HG02973 (cell line): ENCODE measurements at regions not wholly inside any gene's neighbourhood (a gene's known extent, or its start where the extent isn't known, plus 50 kb on each side); places are given as distances from the start of the nearest gene placed in this dataset.
"Not testable (repeated sequence)": the region's sequence is repeated elsewhere in the genome, so short reads cannot be mapped to it uniquely, and the experiment has no call there.

Experiments
- ATAC-seq: cut with Tn5 transposase; IDR thresholded peaks from one replicate; pipeline ENCODE4 v1.9.1; 2021; ENCODE audit warnings: moderate library complexity; ENCODE audit not compliant: unreplicated experiment

DNA sequence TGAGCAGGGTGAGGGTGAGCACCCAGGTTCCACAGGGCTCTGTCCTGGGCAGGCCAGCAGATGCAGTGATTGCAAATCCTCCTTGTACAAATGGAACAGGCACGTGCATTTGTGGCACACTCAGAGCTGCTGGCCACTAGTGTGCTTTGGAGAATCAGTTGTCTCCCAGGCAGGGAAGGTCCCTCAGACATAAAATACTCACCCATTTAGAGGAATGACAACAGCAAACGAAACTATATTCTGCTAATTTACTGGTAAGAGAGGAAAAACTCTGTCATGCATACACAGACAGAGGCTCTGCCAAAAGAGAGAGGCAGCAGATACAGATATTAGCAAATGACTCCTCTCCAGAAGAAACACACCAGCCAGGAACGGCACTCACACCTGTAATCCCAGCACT lies 116.5 kb upstream of the PLGLB2 start:
- ATAC-seq = not testable (repeated sequence)

DNA sequence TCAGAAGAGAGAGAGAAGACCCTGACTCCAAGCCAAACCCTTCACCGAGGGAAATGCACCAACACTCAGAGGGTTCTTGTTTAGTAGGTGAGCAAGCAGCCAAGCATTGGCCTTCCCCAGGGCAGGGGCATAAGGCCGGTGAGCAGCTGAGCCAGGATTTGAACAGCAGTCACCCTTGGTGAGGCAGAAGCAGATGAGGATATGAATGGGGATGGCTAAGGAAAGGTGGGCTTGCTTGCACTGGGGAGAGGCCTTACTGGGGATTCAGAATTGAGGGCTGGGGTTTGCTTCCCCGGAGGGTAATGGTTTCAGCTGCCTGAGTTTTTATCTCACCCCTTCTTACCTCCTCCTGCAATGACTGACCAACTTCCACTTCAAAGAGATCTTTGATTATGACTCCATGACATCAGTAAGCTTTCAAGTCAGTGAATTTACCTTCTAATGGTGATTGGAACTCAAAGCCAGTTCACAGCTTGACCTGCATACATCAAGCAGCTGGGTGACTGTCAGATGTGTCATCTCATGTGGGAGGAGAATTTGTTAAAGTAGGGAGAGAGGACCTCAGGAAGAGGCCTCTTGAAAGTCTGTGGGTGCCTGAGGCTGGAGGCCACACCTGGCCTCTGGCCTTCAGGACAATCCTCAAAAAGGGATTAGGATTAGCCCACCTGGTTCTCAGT lies 114.5 kb upstream of the PLGLB2 start:
- ATAC-seq = not testable (repeated sequence)

DNA sequence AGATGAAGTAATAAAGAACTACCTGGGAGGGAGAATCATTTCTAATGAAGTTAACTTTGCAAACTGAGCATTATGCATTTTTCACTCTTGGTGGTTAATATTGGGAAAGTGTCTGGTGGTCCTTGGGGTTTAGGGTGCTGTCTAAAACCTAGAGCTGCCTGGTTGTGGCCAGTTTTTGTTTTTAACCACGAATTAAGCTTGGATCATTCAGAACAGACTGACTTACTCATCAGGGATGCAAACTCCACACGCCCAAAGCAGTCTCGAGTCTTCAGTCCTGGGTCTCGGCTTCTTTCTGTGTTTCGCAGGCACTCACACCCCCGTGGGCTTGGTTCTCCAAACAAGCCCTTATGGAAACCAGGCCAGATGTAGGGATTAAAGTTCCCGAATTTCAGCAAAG lies 113.8 kb upstream of the PLGLB2 start:
- ATAC-seq = not testable (repeated sequence)

DNA sequence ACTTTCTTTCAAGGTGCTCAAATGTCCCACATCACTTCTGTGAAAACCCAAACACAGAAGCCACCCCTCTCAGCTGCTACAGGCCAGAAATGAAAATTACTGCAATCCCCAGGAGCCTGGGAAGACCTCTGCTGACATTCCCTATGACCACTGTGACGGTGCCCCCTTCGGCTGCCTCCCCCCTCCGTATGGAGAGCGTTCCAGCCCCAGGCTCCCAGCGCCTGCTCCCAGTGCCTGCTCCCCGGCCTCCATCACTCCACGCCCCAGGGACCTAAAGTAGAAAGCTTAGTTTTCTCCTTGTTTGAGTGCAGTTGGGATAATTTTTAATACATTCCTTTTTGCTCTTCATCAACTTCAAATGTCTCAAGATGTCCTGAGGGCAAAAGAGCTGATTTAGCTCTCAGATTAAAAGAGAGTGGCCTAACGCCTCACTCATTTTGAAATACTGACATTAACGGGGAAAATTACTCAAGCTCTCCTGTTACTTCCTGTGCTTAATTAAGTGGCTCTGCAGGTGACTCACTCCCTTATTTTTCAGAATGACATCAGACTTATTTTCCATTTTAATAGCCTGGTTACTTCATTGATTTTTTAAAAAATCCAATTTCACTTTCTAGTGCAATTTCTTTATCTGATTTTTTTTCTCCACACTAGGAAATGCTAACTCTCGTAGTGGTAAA lies 112.8 kb upstream of the PLGLB2 start:
- not testable (repeated sequence) for ATAC-seq

DNA sequence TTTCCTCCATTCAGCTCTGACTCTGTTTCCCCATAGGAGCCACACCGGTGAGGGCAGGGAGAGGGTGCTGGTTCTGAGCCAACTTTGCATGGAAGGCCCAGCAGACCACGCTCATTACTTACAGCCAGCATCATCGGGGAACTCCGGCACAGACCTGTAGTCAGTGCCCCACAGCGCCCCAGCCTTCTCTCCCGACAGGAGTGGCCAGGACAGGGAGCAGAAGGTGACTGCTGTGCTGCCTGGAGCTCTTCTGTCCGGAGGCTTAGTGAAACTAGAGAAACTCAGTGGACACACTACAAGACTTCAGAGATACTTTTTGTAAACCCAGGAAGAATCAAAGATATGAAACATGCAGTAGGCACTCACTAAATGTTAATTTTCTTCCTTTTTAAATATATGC lies 111.6 kb upstream of the PLGLB2 start:
- ATAC-seq = not testable (repeated sequence)

DNA sequence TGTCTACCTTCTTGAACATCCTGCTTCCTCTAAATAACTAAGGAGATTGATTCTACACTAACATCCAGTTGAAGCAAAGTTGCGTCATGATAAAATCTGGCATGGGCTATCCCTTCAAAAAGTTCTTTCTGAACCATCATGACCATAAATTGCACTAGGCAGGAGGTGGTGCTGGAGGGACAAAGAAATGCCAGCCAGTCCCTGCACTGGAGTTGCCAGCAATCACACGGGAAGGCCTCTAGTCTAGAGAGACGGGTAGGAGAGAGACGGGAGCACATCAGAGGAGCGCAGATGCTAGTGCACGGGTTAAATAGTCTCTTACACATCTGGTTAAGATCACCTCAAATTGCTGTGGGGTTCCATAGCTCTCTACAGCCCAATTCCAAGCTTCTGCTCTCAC lies 111.2 kb upstream of the PLGLB2 start:
- ATAC-seq = not testable (repeated sequence)

DNA sequence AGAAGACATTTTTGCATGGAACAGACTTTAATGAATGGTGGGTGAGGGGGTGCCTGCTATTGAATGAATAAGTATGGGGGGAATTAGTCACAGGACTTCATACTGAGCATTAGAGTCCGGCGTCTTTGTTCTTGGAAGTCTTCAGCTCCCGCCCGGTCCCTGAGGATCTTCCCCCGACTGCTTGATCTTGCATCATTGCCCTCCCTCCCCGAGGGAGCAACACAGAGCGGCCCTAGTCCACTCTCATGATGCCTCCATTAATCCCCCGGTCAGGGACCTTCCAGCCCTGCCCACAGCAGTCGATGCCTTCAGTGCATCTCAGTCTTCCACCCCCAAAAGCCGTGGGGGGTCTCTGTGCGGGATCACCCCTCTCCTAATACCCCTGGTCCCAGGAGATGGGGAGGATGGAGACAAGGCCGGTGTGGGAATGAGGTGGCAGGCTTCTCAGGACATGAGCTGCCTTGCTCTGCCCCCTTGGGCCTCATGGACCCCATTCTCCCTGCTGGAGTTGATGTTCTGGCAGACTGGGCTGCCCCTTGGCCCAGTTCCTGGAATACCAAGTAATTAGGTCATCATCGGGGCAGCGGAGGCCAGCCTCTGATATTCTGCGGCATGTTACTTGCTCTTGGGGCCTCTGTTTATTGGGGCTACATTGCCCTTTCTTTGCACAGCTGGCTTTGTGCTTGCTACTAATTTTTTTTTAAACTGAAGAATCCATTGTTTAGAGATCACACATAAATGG lies 110.5 kb upstream of the PLGLB2 start:
- not testable (repeated sequence) for ATAC-seq

DNA sequence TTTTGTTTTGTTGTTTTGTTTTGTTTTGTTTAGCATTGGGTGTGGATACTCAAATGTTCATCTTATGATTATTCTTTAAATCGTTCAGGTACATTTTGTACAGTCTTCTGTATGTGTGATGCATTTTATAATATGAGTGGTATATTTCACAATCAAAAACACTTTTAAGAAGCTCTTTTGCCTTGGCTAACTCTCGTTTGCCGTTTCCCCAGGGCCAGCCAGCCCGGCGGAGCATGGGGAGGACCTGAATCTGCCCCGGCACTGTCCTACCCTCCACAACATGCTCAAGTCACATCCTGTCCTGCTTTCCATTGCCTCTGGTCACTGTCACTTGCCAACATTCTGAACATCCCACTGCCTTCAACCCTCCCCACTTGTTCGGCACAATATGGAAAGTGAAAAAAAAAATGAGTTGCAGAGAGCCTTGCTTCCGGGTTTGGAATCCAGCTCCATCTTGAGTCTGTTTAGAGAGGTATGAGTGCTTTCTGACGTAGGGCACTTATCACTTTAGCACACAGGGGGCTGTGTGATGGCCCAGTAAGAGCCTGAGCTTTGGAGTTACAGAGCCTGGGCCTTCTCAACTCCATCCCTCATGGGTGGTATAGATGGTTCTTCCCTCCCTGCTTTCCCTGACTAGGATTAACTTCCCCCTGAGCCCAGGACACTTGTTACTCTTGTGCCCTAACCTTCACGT lies 109.6 kb upstream of the PLGLB2 start:
- not testable (repeated sequence) for ATAC-seq

DNA sequence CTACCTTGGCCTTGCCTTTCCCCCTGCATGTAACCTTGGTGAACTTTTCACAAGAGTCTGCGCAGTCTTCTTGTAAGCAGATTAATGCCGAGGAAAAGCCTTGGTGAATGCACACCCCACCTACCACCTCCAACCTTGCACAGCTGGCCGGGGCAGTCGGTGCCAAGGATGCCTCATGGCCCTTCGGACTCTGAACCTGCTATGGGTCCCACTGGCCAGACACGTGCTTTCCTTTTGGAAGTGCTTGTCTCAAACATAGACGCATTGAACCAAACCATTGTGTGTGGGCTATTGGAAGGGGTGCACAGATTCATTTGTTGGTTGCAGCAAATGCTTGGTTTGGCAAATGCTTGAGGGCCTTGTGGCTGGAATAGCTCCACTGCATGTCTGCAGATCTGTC lies 109.0 kb upstream of the PLGLB2 start:
- not testable (repeated sequence) for ATAC-seq

DNA sequence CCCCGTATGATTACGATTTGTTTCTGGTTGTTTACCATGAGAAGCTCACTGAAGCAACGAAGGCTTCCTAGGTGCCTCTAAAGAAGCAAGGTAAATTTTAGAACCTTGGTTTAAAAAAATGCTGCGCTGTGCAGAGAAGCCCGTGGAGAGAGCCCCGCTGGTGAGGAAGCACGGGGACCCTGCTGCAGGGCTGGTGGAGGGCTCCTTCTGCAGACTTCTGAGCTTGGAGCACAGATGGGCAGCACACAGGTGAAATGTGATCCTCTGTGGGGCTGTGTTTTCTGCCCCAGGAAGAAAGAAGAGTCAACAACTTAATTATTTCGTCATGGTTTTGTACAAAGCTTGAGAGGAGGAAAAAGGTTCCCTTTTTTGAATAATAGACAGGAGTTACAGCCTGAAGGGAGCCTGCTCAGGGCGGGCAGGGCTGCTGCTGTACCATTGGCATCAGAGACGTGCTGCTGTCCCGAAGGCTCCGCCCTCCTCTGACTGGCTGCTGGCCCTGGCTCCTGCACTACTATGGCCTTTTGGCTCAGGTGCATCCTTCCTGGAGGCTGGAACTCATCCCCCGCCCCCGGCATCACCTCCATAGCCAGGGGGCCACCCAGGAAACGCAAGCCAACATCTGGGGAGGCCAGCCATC lies 108.0 kb upstream of the PLGLB2 start:
- not testable (repeated sequence) for ATAC-seq

DNA sequence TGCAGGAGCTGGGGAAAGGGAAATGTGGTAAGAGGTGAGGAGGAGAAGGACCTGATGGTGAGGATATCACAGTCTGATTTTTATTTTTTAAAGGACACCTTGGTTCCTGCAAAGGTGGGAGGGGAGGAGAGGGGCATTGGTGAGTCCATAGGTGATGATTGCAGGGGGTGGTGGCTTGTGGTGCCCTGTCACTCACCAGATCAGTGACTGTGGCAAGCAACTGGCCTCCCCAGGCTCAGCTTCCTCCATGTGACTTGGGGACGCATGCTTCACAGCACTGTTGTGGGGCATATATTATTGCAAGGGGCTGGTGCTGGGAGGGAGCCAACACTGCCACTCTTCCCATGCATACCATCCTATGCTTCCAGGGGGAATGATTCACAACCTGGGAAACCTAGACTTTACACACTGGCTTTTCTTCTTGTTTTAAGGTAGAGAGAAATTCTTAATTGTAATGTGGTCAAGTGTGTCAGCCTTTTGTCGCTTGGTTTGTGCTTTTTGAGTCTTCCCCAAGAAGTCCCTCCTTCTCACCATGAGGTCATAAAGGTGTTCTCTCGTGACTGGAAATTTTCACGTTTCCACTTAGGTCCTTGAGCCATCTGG lies 106.8 kb upstream of the PLGLB2 start:
- ATAC-seq = not testable (repeated sequence)

DNA sequence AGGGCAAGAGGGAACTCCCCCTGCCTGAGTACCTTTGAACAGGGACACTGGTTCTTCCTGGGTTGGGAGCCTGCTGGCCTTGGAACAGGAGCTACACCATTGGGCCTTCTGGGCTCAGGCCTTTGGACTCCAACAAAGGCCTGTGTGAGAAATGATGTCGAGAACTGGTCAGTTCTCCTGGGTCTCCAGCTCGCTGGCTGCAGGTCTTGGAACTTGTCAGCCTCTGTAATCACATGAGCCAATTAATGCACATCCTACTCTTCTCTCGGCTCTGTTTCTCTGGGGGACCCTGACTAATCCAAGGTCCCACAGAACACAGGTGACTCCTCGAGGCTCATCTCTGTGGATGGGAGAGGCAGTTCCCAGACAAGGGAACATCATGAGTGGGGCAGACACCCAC lies 104.7 kb upstream of the PLGLB2 start:
- ATAC-seq = not testable (repeated sequence)

DNA sequence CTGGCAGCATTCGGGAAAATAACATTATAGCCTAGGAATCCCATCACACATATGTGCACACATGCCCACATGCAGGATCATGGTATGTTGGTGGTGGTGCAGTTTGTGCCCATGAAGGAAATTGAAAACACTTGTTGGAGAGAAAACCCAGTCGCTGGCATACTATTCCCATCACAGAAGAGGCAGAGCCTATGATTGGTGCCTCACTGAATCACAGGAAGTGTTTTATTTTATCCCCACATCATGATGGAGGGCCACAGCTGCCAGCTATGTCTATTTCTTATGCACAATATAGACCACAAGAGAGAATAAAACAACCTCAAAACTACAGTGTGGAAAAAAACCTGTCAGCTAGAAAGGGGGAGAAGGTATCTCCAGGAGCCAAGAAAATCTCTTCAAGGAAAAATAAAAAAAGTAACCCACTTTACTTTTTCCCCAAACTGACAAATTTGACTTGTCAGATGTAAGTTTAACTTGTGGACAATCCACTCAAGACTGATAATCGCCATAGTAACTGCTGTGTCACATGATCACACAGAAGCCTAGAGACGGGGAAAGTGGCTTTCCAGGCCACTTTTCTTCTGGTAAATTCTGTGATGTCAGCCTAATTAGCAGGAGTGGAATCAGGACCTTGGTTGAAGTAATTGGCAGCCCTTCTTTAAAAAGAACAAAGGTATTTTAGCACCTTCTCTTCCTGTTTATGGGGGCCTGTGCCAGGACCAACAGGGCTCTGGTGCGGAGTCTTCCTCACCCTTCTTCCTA lies 100.0 kb upstream of the PLGLB2 start:
- not testable (repeated sequence) for ATAC-seq

DNA sequence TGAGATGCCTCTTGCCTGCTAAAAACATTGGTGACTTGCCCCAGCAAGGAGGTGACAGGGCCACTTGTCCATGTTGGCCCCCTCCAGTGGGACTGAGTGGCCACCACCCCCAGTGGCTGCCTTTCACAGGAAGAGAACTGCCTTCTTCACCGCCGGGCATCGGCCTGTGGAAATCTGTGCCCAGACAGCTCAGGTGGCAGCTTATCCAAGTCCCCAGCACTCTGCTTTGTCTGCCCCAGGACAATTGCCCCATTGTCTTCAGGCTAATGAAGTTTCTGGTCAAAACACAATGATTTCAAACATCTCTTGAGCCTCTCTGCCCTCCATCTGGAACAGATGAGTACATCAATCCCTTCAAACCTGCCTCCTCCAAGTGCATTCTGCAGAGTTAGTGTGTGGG lies 99.1 kb upstream of the PLGLB2 start:
- not testable (repeated sequence) for ATAC-seq

DNA sequence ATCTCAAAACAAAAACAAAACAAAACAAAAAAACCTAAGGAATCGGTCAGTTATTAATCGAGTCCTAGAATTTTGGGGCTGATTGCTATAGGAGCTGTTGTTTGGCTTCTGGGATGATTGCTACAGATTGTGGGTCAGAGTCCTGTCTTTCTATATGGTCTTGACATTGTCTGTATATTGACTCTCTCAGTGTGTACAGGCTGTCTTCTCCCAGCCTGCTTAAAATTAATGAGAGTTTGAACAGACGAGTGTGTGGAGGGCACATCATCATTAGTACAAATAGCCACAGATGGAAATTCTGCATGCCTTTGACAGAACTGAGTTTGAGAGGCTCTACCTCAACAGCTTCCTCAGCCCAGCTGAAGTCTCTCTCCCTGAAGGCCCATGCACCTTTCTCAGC lies 98.0 kb upstream of the PLGLB2 start:
- not testable (repeated sequence) for ATAC-seq

DNA sequence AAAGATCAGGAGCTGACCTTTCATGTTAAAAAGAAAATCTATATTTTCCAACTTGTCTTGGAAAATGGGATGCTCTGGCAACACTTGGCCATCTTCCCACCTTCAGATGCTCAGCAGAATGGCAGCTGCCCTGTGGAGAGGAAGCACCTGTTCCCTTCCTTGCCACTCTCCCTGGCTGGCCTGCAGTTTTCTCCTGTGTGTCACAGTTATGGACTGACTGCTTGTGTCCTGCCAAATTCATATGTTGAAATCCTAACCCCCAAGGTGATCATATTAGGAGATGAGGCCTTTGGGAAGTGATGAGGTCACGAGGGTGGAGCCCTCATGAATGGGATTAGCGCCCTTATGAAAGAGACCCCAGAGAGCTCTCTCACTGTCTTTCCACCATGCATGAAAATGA lies 97.0 kb upstream of the PLGLB2 start:
- not testable (repeated sequence) for ATAC-seq

DNA sequence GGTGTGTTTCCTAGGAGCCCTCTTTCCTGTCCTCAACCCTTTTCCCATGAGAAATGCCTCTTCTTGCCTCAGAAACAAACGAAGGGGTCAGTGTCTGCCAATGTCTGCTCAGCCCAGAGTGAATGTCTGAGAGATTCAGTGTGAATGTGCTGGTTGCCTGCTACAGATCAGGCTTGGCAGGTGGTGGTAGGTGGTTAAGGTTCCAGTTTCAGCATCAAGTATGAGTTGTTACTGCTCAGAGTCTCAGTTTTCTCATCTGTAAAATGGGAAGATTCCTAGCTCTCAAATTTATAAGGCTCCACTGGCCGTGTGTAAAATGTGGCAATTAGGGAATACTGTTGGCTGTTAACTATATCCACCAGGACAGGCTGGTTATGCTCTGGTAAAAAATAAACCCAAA lies 96.3 kb upstream of the PLGLB2 start:
- not testable (repeated sequence) for ATAC-seq

DNA sequence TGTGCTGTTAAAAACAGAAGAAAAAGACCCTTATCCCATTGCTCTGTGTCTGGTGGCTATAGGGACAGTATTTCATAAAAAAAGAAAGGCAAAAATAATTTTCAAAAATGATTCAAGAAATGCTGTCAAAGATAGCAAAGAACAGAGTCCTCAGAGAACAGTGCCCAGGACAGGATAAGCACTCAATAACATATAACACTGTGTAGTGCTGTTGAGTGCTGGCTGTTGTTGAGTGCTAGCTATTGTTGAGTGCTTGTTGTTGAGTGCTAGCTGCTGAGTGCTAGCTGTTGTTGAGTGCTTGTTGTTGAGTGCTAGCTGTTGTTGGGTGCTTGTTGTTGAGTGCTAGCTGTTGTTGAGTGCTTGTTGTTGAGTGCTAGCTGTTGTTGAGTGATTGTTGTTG lies 94.5 kb upstream of the PLGLB2 start:
- not testable (repeated sequence) for ATAC-seq

DNA sequence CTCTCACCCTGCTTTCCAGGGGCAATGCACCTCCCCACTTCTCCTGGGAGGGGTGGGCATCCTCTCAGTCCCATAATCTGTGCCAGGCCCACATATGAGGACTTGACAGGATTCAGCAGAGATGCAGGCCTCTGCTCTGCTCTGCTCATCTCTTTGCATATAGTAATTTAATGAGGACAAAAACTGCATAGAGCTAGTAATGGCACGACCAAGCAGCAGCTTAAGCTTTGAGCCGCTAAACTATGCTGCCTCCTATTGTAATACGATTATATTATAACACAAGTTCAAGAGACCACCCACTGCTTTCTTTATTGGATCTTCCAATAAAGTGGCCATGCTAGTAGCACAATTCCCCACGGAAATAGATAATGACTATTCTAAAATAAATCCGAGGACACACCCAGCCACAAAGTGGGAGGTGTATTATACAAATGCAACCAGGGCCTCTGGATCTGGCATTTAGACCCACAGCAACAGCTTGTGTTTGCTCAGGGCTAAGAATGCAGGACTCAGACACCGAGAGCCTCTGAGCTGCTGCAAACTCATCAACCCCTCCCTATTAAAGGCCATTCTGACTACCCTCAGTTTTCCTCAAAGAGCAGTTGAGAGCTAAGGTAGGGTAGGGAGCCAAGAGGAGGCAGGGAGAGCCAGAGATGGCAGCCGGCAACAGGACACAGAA lies 93.6 kb upstream of the PLGLB2 start:
- ATAC-seq = not testable (repeated sequence)
